ENCODE measurements at regions not wholly inside any gene's neighbourhood (a gene's known extent, or its start where the extent isn't known, plus 50 kb on each side); places are given as distances from the start of the nearest gene placed in this dataset.
"Not testable (repeated sequence)": the region's sequence is repeated elsewhere in the genome, so short reads cannot be mapped to it uniquely, and the experiment has no call there.

DNA sequence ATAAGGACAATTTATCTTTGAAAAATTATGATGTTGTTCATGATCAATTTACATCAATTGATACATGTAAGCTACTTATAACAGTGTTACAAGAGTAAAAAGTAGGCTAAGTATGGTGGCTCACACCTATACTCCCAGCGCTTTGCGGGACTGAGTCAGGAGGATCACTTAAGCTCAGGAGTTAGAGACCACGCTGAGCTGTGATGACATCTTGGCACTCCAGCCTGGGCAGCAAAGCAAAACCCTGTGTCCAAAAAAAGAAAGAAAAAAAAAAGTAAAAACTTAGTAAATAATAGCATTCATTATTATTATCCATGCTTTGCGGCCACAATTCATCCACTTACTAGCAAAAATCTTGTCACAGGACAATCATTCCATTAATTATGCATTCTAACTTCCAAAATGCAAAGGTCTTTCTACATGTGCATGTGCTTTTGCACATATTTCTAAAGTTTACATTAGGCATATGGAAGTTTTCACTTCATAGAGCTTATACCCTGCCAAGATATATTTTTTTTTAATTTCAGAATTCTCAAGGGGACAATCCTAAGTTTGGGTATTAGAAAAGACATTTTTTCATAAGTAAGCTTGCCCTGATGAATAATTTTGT is 243.3 kb upstream of the RARB start:
- intact Hi-C loops (cut with micrococcal nuclease): no loop called here
- Mint-ChIP-seq H3K36me3 (ENCODE audit: low read depth) (no peaks in the 10 kb centered on the region), H3K9me3 (peaks cover 30% of the 10 kb centered on the region), H3K27ac (no peak overlapping the region), H3K4me3 (no peak overlapping the region), H3K27me3 (no peaks in the 10 kb centered on the region), H3K4me1 (ENCODE audit: low read depth) (no peaks in the 10 kb centered on the region)

DNA sequence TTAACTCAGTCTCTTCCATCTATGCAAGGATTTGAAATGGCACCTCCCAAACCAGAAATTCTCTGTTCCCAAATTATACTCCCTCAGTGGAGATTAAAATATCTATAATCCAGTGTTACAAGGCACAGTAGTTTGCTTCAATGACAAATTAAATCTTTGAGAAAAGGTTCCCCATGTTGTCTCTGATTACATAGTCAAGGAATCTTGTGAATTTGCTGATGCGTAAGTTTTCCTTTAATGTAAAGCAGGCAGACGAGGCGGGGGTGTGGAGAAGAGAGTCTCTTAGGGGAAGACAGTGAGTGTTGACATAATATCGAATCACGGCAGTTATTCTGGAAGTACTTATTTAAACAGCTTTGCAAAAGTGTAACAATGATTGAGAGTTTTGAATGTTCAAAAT is 236.4 kb upstream of the RARB start:
- no peaks in the 10 kb centered on the region for H3K4me1 Mint-ChIP-seq (ENCODE audit: low read depth)
- no peaks in the 10 kb centered on the region for H3K27me3 Mint-ChIP-seq
- intact Hi-C loops (cut with micrococcal nuclease): no loop called here
- H3K4me3 Mint-ChIP-seq: no peak overlapping the region
- H3K36me3 Mint-ChIP-seq (ENCODE audit: low read depth): no peaks in the 10 kb centered on the region
- H3K27ac Mint-ChIP-seq: no peak overlapping the region
- peaks cover 12% of the 10 kb centered on the region for H3K9me3 Mint-ChIP-seq

DNA sequence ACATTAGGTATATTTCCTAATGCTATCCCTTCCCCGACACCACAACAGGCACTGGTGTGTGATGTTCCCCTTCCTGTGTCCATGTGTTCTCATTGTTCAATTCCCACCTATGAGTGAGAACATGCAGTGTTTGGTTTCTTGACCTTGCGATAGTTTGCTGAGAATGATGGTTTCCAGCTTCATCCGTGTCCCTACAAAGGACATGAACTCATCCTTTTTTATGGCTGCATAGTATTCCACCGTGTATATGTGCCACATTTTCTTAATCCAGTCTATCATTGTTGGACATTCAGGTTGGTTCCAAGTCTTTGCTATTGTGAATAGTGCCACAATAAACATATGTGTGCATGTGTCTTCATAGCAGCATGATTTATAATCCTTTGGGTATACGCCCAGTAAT is 228.5 kb upstream of the RARB start:
- H3K27me3 Mint-ChIP-seq; H3K36me3 Mint-ChIP-seq (ENCODE audit: low read depth); H3K4me1 Mint-ChIP-seq (ENCODE audit: low read depth); H3K27ac Mint-ChIP-seq; intact Hi-C loops (cut with micrococcal nuclease); H3K4me3 Mint-ChIP-seq: not testable (repeated sequence)
- H3K9me3 Mint-ChIP-seq: peaks cover 73% of the 10 kb centered on the region

DNA sequence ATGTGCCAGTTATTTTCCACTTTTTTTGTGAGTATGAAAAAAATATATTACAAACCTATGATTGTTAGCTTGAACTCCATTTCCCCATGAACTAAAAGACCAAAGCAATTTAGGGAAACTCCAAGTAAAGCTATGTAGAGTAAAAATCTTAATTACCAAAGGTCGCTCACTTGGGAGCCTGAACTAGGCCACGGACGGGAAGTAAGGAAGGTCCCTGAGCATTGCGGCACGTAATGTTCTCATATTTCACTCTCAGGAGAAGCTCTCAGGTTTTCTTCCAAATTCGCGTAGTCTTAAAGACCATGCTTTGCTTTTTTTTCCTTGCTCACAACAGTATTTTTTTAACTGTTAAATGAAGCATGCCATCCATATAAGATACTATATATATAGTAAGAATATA is 215.3 kb upstream of the RARB start:
- H3K4me3 Mint-ChIP-seq: no peak overlapping the region
- H3K27me3 Mint-ChIP-seq: no peaks in the 10 kb centered on the region
- H3K9me3 Mint-ChIP-seq: peaks cover 45% of the 10 kb centered on the region
- no peaks in the 10 kb centered on the region for H3K36me3 Mint-ChIP-seq (ENCODE audit: low read depth)
- intact Hi-C loops (cut with micrococcal nuclease): no loop called here
- H3K4me1 Mint-ChIP-seq (ENCODE audit: low read depth): no peaks in the 10 kb centered on the region
- H3K27ac Mint-ChIP-seq: no peak overlapping the region

DNA sequence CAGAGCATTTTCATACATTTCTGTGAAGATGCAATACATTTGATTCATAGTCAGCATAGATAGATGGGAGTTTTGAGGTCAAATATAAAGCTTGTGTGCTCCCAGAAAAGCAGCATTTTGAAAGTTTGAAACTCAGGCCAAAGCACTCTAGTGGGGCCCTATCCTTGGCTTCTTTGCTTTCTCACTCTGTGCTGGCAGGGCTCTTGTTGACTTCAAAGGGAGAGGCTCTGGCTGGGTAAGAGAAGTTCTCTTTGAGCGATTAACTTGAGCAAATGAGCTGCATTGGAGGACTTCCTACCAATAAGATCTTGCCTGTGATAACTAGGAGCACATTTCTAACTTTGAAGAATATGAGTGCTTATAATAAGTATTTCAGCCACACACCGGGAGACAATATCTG is 214.0 kb upstream of the RARB start:
- H3K4me1 Mint-ChIP-seq (ENCODE audit: low read depth): no peaks in the 10 kb centered on the region
- intact Hi-C loops (cut with micrococcal nuclease): no loop called here
- no peak overlapping the region for H3K4me3 Mint-ChIP-seq
- peaks cover 32% of the 10 kb centered on the region for H3K9me3 Mint-ChIP-seq
- no peaks in the 10 kb centered on the region for H3K27me3 Mint-ChIP-seq
- H3K36me3 Mint-ChIP-seq (ENCODE audit: low read depth): no peaks in the 10 kb centered on the region
- H3K27ac Mint-ChIP-seq: no peak overlapping the region

DNA sequence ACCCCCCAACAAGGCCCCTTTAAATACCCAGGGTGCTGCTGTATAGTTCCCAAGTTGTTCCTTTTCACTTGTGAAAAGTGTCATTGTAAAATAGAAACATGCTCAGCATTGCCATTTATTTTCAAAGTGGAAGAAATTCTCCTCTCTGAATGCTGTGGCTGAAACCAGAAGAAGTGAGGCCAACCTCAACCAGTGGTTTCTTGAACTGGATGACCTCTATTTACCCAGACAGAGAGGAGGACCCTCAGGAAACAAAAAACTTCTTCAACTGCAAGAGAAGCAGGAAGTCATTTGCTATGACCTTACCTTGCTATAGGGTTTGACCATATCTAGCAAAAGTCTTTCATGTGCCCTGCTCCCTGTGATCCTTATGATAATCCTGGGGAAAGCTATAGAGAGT is 209.7 kb upstream of the RARB start:
- no peak overlapping the region for H3K27ac Mint-ChIP-seq
- no peaks in the 10 kb centered on the region for H3K4me1 Mint-ChIP-seq (ENCODE audit: low read depth)
- no peaks in the 10 kb centered on the region for H3K36me3 Mint-ChIP-seq (ENCODE audit: low read depth)
- no peak overlapping the region for H3K4me3 Mint-ChIP-seq
- intact Hi-C loops (cut with micrococcal nuclease): no loop called here
- H3K9me3 Mint-ChIP-seq: peaks cover 33% of the 10 kb centered on the region
- H3K27me3 Mint-ChIP-seq: no peaks in the 10 kb centered on the region

DNA sequence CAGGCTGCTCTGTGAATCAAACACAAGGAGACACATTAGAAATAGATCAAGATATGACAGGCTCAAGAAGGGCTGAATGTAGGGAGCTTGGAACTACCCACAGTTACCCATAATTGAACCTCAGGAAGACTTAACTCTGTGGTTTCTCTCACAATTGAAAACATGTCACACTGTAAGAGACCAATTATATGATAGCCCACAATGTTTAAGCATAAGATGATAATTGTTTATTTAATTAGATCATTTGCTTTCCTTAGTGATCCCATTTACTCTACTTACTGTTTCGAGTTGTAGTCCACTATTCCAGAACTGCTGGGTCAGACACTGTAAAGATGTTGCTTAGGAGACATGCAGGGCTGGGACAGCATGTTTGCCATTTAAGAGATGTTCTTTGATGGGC is 201.3 kb upstream of the RARB start:
- Mint-ChIP-seq H3K4me3 (no peak overlapping the region), H3K27ac (no peak overlapping the region), H3K4me1 (ENCODE audit: low read depth) (no peaks in the 10 kb centered on the region), H3K9me3 (peaks cover 15% of the 10 kb centered on the region), H3K27me3 (no peaks in the 10 kb centered on the region), H3K36me3 (ENCODE audit: low read depth) (no peaks in the 10 kb centered on the region)
- intact Hi-C loops (cut with micrococcal nuclease): no loop called here

DNA sequence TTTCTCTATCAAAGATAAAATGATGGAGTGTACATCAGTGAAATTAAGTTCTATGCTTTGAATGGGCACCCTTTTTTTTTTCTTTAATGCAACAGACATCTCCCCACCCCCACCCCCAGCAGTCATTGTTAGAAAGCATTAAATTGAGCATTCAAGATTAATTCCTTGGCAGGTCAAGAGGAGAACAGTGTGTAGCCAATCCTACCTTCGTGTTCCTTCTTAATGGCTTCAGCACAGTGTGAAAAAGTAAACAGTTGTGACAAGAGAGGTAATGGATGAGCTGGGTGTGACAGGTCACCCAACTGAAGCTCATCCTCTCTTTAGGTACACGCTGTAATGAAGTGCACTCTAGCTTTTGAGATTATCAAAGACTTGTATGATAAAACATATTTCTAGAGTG is 198.5 kb upstream of the RARB start:
- Mint-ChIP-seq H3K27ac (no peak overlapping the region), H3K4me3 (no peak overlapping the region), H3K27me3 (no peaks in the 10 kb centered on the region), H3K4me1 (ENCODE audit: low read depth) (no peaks in the 10 kb centered on the region), H3K9me3 (peaks cover 15% of the 10 kb centered on the region), H3K36me3 (ENCODE audit: low read depth) (no peaks in the 10 kb centered on the region)
- intact Hi-C loops (cut with micrococcal nuclease): no loop called here

DNA sequence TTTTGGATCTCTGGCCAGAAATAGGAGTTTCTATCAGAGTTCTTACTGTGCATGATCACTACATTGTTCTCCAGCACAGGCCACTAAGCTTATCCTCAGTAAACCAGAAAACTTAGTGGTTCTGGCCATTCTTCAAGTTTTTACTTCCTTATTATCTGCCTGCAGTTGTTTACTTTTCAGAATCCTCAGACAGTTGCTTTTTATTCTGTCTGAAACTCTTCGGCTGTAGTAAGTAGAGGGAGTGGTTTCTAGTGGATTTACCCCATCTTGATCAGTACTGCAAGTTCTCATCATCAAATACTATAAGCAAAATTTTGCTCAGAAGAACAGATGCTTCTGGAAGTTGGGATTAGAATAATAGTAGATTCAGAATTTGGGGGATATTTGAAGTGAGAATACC is 193.0 kb upstream of the RARB start:
- H3K36me3 Mint-ChIP-seq (ENCODE audit: low read depth): no peaks in the 10 kb centered on the region
- no peak overlapping the region for H3K4me3 Mint-ChIP-seq
- H3K27me3 Mint-ChIP-seq: no peaks in the 10 kb centered on the region
- H3K9me3 Mint-ChIP-seq: peaks cover 6% of the 10 kb centered on the region
- no peaks in the 10 kb centered on the region for H3K4me1 Mint-ChIP-seq (ENCODE audit: low read depth)
- no peak overlapping the region for H3K27ac Mint-ChIP-seq
- intact Hi-C loops (cut with micrococcal nuclease): no loop called here

DNA sequence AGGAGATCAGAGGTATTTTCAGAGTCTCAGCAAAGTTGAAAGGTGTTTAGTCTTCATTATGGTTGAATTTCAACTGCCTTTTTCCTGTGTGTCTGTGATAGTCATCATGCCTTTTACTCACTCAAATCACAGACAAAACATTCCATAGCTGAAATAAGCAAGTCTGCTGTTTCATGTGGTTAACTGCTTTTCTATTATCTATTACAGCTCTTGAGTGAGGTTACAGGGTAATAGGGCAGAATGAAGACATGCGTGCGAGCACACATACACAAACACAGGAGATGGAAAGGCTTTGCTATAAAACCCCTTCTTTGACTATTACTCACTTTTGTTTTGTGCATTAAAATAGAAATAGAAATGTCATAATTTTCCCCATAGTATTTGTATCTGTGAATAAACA is 192.6 kb upstream of the RARB start:
- no peaks in the 10 kb centered on the region for H3K4me1 Mint-ChIP-seq (ENCODE audit: low read depth)
- no peaks in the 10 kb centered on the region for H3K36me3 Mint-ChIP-seq (ENCODE audit: low read depth)
- no peak overlapping the region for H3K4me3 Mint-ChIP-seq
- no peaks in the 10 kb centered on the region for H3K27me3 Mint-ChIP-seq
- peaks cover 10% of the 10 kb centered on the region for H3K9me3 Mint-ChIP-seq
- intact Hi-C loops (cut with micrococcal nuclease): no loop called here
- H3K27ac Mint-ChIP-seq: no peak overlapping the region

DNA sequence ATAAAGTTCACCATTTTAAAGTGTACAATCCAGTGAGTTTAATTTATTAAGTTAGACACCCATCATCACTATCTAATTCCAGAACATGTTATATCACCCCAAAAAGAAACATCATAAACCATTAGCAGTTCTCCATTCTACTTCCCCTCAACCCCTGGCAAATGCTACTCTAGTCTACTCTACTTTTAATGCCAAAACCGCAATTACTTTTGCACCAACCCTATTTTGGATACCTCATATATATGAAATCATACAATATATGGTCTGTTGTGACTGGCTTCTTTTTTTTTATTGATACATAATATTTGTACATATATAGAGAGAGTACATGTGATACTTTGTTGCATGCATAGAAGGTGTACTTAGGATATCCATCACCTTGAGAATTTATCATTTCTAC is 190.5 kb upstream of the RARB start:
- intact Hi-C loops (cut with micrococcal nuclease): no loop called here
- H3K4me3 Mint-ChIP-seq: no peak overlapping the region
- no peaks in the 10 kb centered on the region for H3K4me1 Mint-ChIP-seq (ENCODE audit: low read depth)
- H3K27me3 Mint-ChIP-seq: no peaks in the 10 kb centered on the region
- peaks cover 11% of the 10 kb centered on the region for H3K9me3 Mint-ChIP-seq
- no peak overlapping the region for H3K27ac Mint-ChIP-seq
- H3K36me3 Mint-ChIP-seq (ENCODE audit: low read depth): no peaks in the 10 kb centered on the region

DNA sequence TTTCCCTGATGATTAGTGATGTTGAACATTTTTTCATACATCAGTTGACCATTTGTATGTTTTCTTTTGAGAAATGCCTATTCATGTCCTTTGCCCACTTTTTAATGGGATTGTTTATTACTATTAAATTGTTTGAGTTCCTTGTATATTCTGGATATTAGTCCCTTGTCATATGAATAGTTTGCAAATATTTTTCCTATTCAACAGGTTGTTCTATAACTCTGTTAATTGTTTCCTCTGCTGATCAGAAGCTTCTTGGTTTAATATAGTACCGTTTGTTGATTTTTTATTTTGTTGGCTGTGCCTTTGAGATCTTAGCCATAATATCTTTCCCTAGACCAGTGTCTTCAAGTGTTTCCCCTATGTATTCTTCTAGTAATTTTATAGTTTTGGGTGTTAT is 189.0 kb upstream of the RARB start:
- no peaks in the 10 kb centered on the region for H3K36me3 Mint-ChIP-seq (ENCODE audit: low read depth)
- no peak overlapping the region for H3K4me3 Mint-ChIP-seq
- H3K27ac Mint-ChIP-seq: no peak overlapping the region
- intact Hi-C loops (cut with micrococcal nuclease): no loop called here
- no peaks in the 10 kb centered on the region for H3K27me3 Mint-ChIP-seq
- H3K4me1 Mint-ChIP-seq (ENCODE audit: low read depth): no peaks in the 10 kb centered on the region
- peaks cover 15% of the 10 kb centered on the region for H3K9me3 Mint-ChIP-seq

DNA sequence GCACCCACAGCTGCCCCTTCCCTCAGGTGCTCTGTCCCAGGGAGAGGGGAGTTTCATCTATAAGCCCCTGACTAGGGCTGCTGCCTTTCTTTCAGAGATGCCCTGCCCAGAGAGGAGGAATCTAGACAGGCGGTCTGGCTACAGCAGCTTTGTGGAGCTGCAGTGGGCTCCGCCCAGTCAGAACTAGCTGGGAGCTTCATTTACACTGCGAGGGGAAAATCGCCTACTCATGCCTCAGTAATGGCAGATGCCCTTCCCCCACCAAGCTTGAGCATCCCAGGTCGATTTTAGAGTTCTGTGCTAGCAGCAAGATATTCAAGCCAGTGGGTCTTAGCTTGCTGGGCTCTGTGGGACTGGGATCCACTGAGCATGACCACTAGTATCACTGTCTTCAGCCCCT is 181.2 kb upstream of the RARB start:
- intact Hi-C loops (cut with micrococcal nuclease): no loop called here
- H3K4me1 Mint-ChIP-seq (ENCODE audit: low read depth): no peaks in the 10 kb centered on the region
- no peak overlapping the region for H3K4me3 Mint-ChIP-seq
- no peak overlapping the region for H3K27ac Mint-ChIP-seq
- H3K9me3 Mint-ChIP-seq: peaks cover 72% of the 10 kb centered on the region
- H3K27me3 Mint-ChIP-seq: no peaks in the 10 kb centered on the region
- H3K36me3 Mint-ChIP-seq (ENCODE audit: low read depth): no peaks in the 10 kb centered on the region

DNA sequence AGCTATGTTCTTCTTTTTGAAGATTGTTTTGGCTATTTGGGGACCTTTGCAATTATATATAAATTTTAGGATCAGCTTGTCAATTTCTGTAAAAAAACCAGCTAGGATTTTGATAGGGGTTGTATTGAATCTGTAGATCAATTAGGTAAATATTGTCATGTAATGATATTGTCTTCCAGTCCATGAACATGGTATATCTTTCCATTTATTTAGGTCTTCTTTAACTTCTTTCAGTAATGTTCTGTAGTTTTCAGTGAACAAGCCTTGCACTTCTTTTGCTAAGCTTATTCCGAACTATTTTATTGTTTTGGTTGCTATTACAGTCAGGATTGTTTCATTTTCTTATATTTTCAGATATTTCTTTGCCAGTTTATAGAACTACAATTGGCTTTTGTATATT is 175.8 kb upstream of the RARB start:
- no peaks in the 10 kb centered on the region for H3K36me3 Mint-ChIP-seq (ENCODE audit: low read depth)
- H3K9me3 Mint-ChIP-seq: peaks cover 62% of the 10 kb centered on the region
- H3K27ac Mint-ChIP-seq: no peak overlapping the region
- intact Hi-C loops (cut with micrococcal nuclease): no loop called here
- H3K27me3 Mint-ChIP-seq: no peaks in the 10 kb centered on the region
- no peak overlapping the region for H3K4me3 Mint-ChIP-seq
- H3K4me1 Mint-ChIP-seq (ENCODE audit: low read depth): no peaks in the 10 kb centered on the region

DNA sequence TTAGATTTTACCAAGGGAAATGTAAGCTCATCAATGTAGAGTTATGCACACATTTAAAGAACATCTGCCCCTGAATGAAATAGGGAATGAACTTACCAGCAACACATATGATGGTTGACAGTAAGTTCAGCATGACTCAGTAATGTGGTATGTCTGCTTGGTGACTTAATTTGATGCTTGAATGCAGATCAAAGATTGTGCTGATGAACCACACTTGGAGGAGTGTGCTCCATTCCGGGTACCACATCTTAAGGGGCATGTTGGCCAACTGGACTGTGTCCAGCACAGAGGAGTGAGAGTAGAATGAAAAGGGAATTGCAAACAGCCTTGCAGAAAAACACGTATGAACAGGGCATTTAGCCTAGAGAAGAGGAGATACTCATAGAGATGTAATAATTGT is 171.0 kb upstream of the RARB start:
- Mint-ChIP-seq H3K27ac (no peak overlapping the region), H3K27me3 (no peaks in the 10 kb centered on the region), H3K4me3 (no peak overlapping the region), H3K9me3 (peaks cover 38% of the 10 kb centered on the region), H3K36me3 (ENCODE audit: low read depth) (no peaks in the 10 kb centered on the region), H3K4me1 (ENCODE audit: low read depth) (no peaks in the 10 kb centered on the region)
- intact Hi-C loops (cut with micrococcal nuclease): no loop called here

All from dendritic cell treated with granulocyte-macrophage colony-stimulating factor and Interleukin-4, amounts not matched to agents 40 ng/mL and 50 ng/mL, for 4 days (primary cell).